Stimulated activated naive B cell treated with anti-CD40 and anti-IgM and Interleukin-4, amounts not matched to agents 10 μg/mL and 1 μg/mL and 100 μg/mL, for 72 hours (primary cell): ENCODE measurements at regions not wholly inside any gene's neighbourhood (a gene's known extent, or its start where the extent isn't known, plus 50 kb on each side); places are given as distances from the start of the nearest gene placed in this dataset.

Source experiments
- ATAC-seq, 2 donors: fragments of 150-1000 bp; cut with Tn5 transposase; replicated peaks; 2 replicates each; pipeline ENCODE4 v1.10.0; 2021; ENCODE audit warnings: moderate library complexity in 1 of 2
- DNase-seq: peaks from one replicate; pipeline ENCODE4 v3.0.0; 2021
- H3K27ac Mint-ChIP-seq: one replicate; pipeline ENCODE4 v1.8.0; 2022; ENCODE audit warnings: mild to moderate bottlenecking, mixed read lengths
- H3K27me3 Mint-ChIP-seq, 2 donors: one replicate each; pipeline ENCODE4 v1.8.0; 2022; ENCODE audit warnings: mixed read lengths in 2 of 2
- H3K36me3 Mint-ChIP-seq, 2 donors: one replicate each; pipeline ENCODE4 v1.8.0; 2022; ENCODE audit warnings: mixed read lengths in 2 of 2, mild to moderate bottlenecking in 1 of 2
- H3K4me1 Mint-ChIP-seq, 2 donors: one replicate each; pipeline ENCODE4 v1.8.0; 2022; ENCODE audit warnings: mixed read lengths in 2 of 2, mild to moderate bottlenecking in 1 of 2
- H3K4me3 Mint-ChIP-seq, 2 donors: one replicate each; pipeline ENCODE4 v1.8.0; 2022; ENCODE audit warnings: mild to moderate bottlenecking in 2 of 2, mixed read lengths in 2 of 2, moderate library complexity in 1 of 2
- H3K9me3 Mint-ChIP-seq, 2 donors: one replicate each; pipeline ENCODE4 v1.8.0; 2022; ENCODE audit warnings: mixed read lengths in 2 of 2, mild to moderate bottlenecking in 1 of 2

- DNase-seq = no peak
- Mint-ChIP-seq H3K4me3 (no peak overlapping the region), H3K9me3 (no peaks in the 10 kb centered on the region), H3K4me1 (no peaks in the 10 kb centered on the region), H3K27me3 (no peaks in the 10 kb centered on the region), H3K27ac (no peak overlapping the region), H3K36me3 (no peaks in the 10 kb centered on the region)
- ATAC-seq = no peak
These were observed 96.2 kb upstream of the APOOL start for GRCh38 chrX:84907324-84907968.

- Mint-ChIP-seq H3K4me3 (no peak overlapping the region), H3K4me1 (no peaks in the 10 kb centered on the region), H3K27me3 (no peaks in the 10 kb centered on the region), H3K36me3 (no peaks in the 10 kb centered on the region), H3K9me3 (no peaks in the 10 kb centered on the region), H3K27ac (no peak overlapping the region)
- ATAC-seq (no peak), DNase-seq (no peak)
These were observed 94.5 kb upstream of the APOOL start for GRCh38 chrX:84909151-84909550.

GRCh38 chrX:84924624-84925023 is 79.1 kb upstream of the APOOL start:
- H3K9me3 Mint-ChIP-seq = peaks cover 4 to 7% of the 10 kb centered on the region in 2 donors
- H3K36me3 Mint-ChIP-seq = no peaks in the 10 kb centered on the region
- no peak for DNase-seq
- no peaks in the 10 kb centered on the region for H3K4me1 Mint-ChIP-seq
- no peak overlapping the region for H3K27ac Mint-ChIP-seq
- no peak overlapping the region for H3K4me3 Mint-ChIP-seq
- ATAC-seq = no peak
- no peaks in the 10 kb centered on the region for H3K27me3 Mint-ChIP-seq

GRCh38 chrX:84932814-84933213 is 70.9 kb upstream of the APOOL start:
- Mint-ChIP-seq H3K27ac (no peak overlapping the region), H3K36me3 (no peaks in the 10 kb centered on the region)
- ATAC-seq = no peak

DNA sequence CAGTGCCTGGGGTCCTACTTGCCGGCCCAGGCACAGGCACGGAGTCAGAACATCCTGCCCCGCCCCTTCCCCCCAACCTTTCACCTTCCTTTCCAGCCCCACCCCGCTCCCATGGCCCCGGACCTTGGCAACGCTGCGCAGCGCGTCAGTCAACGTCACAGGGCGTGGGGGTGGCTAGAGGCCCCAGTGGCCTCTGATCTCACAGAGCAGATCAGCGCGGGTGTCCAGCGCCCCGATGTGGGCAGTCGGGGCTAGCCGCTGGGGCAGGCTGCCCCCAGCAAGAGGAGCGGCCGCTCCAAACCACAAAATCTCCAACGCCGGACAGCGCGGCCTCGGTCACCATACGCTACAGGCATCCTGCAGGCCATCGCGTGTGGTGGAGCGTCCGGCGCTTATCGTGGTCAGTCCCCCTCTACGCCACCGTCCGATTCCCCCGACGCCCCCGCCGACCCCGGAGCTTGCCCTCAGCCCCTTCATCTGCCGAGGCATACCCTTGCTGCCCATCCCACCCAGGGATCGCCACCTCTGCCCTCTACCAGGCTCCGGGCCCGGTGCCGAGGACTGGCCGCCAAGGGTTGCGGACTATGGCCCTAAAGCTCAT is 69.6 kb upstream of the APOOL start:
- no peak overlapping the region for H3K4me3 Mint-ChIP-seq
- no peak for ATAC-seq
- DNase-seq = no peak
- no peaks in the 10 kb centered on the region for H3K27me3 Mint-ChIP-seq
- H3K9me3 Mint-ChIP-seq = peaks cover 0 to 2% of the 10 kb centered on the region in 2 donors
- no peaks in the 10 kb centered on the region for H3K36me3 Mint-ChIP-seq
- H3K27ac Mint-ChIP-seq = no peak overlapping the region
- H3K4me1 Mint-ChIP-seq = no peaks in the 10 kb centered on the region

More at GRCh38 chrX:84932814-84933213, 70.9 kb upstream of the APOOL start:
- no peaks in the 10 kb centered on the region for H3K27me3 Mint-ChIP-seq
- H3K4me1 Mint-ChIP-seq = no peaks in the 10 kb centered on the region
- no peak overlapping the region for H3K4me3 Mint-ChIP-seq
- DNase-seq = no peak
- peaks cover 0 to 2% of the 10 kb centered on the region in 2 donors for H3K9me3 Mint-ChIP-seq
